ENCODE measurements at regions not wholly inside any gene's neighbourhood (a gene's known extent, or its start where the extent isn't known, plus 50 kb on each side); places are given as distances from the start of the nearest gene placed in this dataset.

DNA sequence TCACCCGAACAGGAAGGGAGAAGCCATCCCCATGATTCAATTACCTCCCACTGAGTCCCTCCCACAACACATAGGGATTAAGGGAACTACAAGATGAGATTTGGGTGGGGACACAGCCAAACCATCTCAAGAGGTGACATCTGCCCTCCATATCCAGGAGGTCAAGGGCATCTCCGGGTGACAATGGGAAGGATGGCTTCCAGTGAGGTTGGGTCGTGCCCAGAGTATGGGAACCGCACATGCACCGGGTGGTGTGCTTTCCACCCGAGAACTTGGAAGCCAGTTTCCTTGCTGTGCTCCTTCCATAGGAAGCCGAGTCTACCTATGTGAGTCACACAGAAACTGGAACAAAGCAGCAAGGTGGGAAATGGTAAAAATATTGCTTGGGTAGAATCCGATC, 216.9 kb upstream of the SALL3 start:
- no peak for DNase-seq (ENCODE audit: low read depth)
- TF ChIP-seq, protein P1, sequence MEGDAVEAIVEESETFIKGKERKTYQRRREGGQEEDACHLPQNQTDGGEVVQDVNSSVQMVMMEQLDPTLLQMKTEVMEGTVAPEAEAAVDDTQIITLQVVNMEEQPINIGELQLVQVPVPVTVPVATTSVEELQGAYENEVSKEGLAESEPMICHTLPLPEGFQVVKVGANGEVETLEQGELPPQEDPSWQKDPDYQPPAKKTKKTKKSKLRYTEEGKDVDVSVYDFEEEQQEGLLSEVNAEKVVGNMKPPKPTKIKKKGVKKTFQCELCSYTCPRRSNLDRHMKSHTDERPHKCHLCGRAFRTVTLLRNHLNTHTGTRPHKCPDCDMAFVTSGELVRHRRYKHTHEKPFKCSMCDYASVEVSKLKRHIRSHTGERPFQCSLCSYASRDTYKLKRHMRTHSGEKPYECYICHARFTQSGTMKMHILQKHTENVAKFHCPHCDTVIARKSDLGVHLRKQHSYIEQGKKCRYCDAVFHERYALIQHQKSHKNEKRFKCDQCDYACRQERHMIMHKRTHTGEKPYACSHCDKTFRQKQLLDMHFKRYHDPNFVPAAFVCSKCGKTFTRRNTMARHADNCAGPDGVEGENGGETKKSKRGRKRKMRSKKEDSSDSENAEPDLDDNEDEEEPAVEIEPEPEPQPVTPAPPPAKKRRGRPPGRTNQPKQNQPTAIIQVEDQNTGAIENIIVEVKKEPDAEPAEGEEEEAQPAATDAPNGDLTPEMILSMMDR (IDR thresholded peaks at IDR 0.05; ENCODE audit: insufficient read depth, low read length) = no peak
- no peak overlapping the region for H3K4me3 ChIP-seq (ENCODE audit: low read depth, low read length)

GRCh38 chr18:78764544-78764943, 215.1 kb upstream of the SALL3 start:
- TF ChIP-seq, protein P1 (IDR thresholded peaks at IDR 0.05; ENCODE audit: insufficient read depth, low read length) = no peak
- H3K4me3 ChIP-seq (ENCODE audit: low read depth, low read length) = no peak overlapping the region
- no peak for DNase-seq (ENCODE audit: low read depth)

DNA sequence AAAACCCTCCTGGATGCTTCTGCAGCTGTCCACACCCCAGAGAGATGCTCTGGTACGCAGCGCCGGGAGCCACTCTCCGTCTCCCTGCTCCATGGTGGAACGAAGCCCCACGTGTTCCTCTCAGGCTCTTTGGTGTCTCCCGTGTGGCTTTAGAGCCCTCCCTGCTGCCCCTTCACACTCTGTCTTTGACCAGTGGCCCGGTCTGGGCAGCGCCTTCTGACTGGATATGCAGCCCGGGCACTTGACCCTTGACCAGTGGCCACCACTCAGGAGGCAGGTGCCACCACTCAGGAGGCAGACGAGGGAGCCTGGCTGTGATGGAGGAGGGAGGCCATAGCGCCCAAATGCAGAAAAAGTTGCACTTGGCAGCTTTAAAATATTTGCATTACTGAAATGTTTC, 214.5 kb upstream of the SALL3 start:
- DNase-seq (ENCODE audit: low read depth) = no peak
- no peak overlapping the region for H3K4me3 ChIP-seq (ENCODE audit: low read depth, low read length)
- TF ChIP-seq, protein P1 (IDR thresholded peaks at IDR 0.05; ENCODE audit: insufficient read depth, low read length) = no peak

DNA sequence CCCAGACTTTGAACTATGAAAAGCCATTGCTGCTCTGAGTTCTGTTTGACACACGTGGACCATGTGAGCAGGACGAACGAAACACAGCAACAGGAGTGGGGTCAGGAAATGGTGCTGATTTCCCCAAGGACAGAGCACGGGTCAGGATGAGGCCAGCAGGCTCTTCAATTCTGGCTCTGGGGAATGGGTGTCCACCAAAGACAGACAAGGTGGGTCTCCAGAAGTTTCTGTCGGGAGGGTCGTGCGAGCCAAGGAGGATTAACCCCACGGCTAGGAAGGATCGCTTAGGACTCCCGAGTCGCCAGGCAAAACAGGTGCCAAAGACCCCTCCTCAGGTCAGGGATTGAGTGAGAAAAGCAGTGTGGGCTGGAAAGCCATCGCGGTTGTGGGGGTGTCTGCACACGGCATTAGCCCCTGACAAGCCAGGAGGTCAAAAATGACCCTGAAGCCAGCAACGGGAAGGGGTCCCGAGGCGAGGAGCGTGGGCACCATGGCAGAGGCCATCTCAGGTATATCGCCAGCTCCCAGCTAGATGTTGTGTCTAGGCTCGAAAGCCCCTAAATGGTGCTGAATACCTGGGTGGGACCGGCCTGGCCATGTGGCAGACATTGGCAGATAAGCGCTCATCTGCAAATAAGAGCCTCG, 213.9 kb upstream of the SALL3 start:
- no peak for DNase-seq (ENCODE audit: low read depth)
- H3K4me3 ChIP-seq (ENCODE audit: low read depth, low read length) = no peak overlapping the region
- TF ChIP-seq, protein P1 (IDR thresholded peaks at IDR 0.05; ENCODE audit: insufficient read depth, low read length) = no peak

- DNase-seq (ENCODE audit: low read depth) = no peak
- TF ChIP-seq, protein P1 (IDR thresholded peaks at IDR 0.05; ENCODE audit: insufficient read depth, low read length) = no peak
Measured at GRCh38 chr18:78766651-78767533, 212.7 kb upstream of the SALL3 start.

GRCh38 chr18:78767648-78768071, 212.0 kb upstream of the SALL3 start:
- no peak for DNase-seq (ENCODE audit: low read depth)
- TF ChIP-seq, protein P1 (IDR thresholded peaks at IDR 0.05; ENCODE audit: insufficient read depth, low read length) = no peak
- H3K4me3 ChIP-seq (ENCODE audit: low read depth, low read length) = no peak overlapping the region

More at GRCh38 chr18:78766651-78767533, 212.7 kb upstream of the SALL3 start:
- H3K4me3 ChIP-seq (ENCODE audit: low read depth, low read length) = no peak overlapping the region

Data from fibroblast of the aortic adventitia (primary cell).